ENCODE measurements at regions not wholly inside any gene's neighbourhood (a gene's known extent, or its start where the extent isn't known, plus 50 kb on each side); places are given as distances from the start of the nearest gene placed in this dataset.

DNA sequence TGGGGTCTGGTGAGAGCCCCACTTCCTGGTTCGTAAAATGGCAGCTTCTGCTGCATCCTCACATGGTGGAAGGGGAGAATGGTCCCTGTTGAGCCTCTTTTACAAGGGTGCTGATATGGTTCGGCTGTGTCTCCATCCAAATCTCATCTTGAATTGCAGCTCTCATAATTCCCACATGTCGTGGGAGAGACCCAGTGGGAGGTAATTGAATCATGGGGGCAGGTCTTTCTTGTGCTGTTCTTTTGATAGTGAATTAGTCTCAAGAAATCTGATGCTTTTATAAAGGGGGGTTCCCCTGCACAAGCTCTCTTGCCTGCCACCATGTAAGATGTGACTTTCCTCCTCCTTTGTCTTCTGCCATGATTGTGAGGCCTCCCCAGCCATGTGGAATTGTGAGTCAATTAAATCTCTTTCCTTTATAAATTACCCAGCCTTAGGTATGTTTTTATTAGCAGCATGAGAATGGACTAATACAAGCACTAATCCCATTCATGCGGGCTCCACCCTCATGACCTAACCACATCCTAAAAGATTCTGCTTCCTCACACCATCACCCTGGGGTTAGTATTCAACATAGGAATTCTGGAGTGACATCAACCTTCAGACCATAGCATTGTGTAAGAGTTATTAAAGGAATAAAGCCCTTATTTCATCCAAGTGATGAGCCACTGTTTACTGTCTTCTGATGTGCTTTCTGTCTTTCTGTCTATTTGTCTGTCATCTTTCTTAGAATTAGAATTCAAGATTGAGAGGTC, 159.0 kb upstream of the IRS2 start:
- TF ChIP-seq POU5F1 (IDR thresholded peaks at IDR 0.05; ENCODE audit: low read depth, low read length) (no peak), MAFK (IDR thresholded peaks at IDR 0.05; ENCODE audit: low read depth, low read length) (no peak), BRCA1 (IDR thresholded peaks at IDR 0.05; ENCODE audit: low read depth, low read length) (no peak), USF2 (IDR thresholded peaks at IDR 0.05; ENCODE audit: low read length) (no peak)
- Histone ChIP-seq H2BK5ac (ENCODE audit: low read depth, low read length) (no peak overlapping the region), H3K4me3 (ENCODE audit: extremely low read depth in 1 of 4, insufficient read depth in 2 of 4, low read depth in 3 of 4, low read length in 4 of 4) (no peak overlapping the region), H3K27ac (ENCODE audit: low read depth, low read length) (no peak overlapping the region), H4K8ac (ENCODE audit: extremely low read depth, insufficient read depth, low read length) (no peak overlapping the region), H3K9ac (replicated peaks in 1 of 4; ENCODE audit: extremely low read depth in 1 of 4, low read depth in 3 of 4, low read length in 3 of 4) (no peak overlapping the region), H3K4me1 (replicated peaks in 1 of 4; ENCODE audit: control insufficient read depth in 3 of 4, insufficient read depth in 4 of 4, low read length in 3 of 4) (no peaks in the 10 kb centered on the region), H3K4me2 (ENCODE audit: insufficient read depth in 1 of 2, low read depth in 2 of 2, low read length in 2 of 2) (no peak overlapping the region), H3K23ac (ENCODE audit: insufficient read length) (no peak overlapping the region), H4K20me1 (replicated peaks in 1 of 2; ENCODE audit: control insufficient read depth in 1 of 2, insufficient read depth in 2 of 2, low read length in 2 of 2) (no peaks in the 10 kb centered on the region), H4K5ac (ENCODE audit: insufficient read length, low read depth, low read length) (no peak overlapping the region), H3K23me2 (ENCODE audit: low read depth, low read length) (no peaks in the 10 kb centered on the region), H3K79me1 (ENCODE audit: low read depth, low read length) (no peaks in the 10 kb centered on the region), H2AK5ac (ENCODE audit: low read depth, low read length) (no peak overlapping the region), H2BK12ac (ENCODE audit: low read depth, low read length) (no peak overlapping the region), H3K4ac (replicated peaks; ENCODE audit: insufficient read length, low read depth, low read length) (no peak overlapping the region), H3K14ac (ENCODE audit: insufficient read length) (no peak overlapping the region), H2AFZ (ENCODE audit: low read length) (no peak overlapping the region), H2BK15ac (ENCODE audit: low read length) (no peak overlapping the region), H3K79me2 (ENCODE audit: control insufficient read depth in 1 of 2, insufficient read depth in 2 of 2, low read length in 2 of 2) (no peaks in the 10 kb centered on the region), H2BK20ac (ENCODE audit: low read length) (no peak overlapping the region), H4K91ac (replicated peaks; ENCODE audit: insufficient read length, low read length) (no peak overlapping the region), H3K36me3 (ENCODE audit: control insufficient read depth in 2 of 4, insufficient read depth in 4 of 4, low read length in 3 of 4) (no peaks in the 10 kb centered on the region), H3K9me3 (ENCODE audit: insufficient read depth in 2 of 2, low read depth in 1 of 2, low read length in 1 of 2) (no peaks in the 10 kb centered on the region; a peak in 1 of 4 replicates), H2BK120ac (replicated peaks; ENCODE audit: low read depth, low read length) (no peak overlapping the region), H3K27me3 (replicated peaks in 1 of 4; ENCODE audit: control insufficient read depth in 3 of 4, extremely low read depth in 1 of 4, insufficient read depth in 3 of 4, low read length in 3 of 4) (no peaks in the 10 kb centered on the region), H3K18ac (ENCODE audit: extremely low read depth, low read length) (no peak overlapping the region), H3K56ac (replicated peaks; ENCODE audit: insufficient read length, low read depth, low read length) (no peak overlapping the region)
- no peak for FAIRE-seq
- ChIA-PET POLR2A (ENCODE audit: partially characterized antibody) (no interaction called here), CTCF (ENCODE audit: partially characterized antibody) (interaction anchor here (0.6 to 1.0 kb wide), 2 partner anchors 8 to 1411 kb away, joined by 3 to 4 read pairs; no protein-coding TSS in a partner anchor)
- DNase-seq (ENCODE audit: low read depth in 1 of 2, low spot score in 2 of 2), result no peak
- 94% methylated on average over 4 of the region's 4 CpGs; no CpG with 5 or more reads in 1 of the 2 experiments for WGBS, 2 experiments (ENCODE audit: extremely low coverage in 1 of 2, insufficient coverage in 1 of 2, insufficient read length in 1 of 2, insufficient replicate concordance in 2 of 2, low coverage in 1 of 2, low lambda C conversion rate in 2 of 2, missing lambda C conversion rate in 1 of 2)

All from H1 (cell line).